Gastrocnemius medialis (tissue), 4 donors: ENCODE measurements at regions not wholly inside any gene's neighbourhood (a gene's known extent, or its start where the extent isn't known, plus 50 kb on each side); places are given as distances from the start of the nearest gene placed in this dataset.

Experiments used
- CTCF ChIP-seq, 5 experiments: fragments of 450-650 bp in 3 of 5; fragments of 200-600 bp in 2 of 5; sonication (generic) in 2 of 5; IDR thresholded peaks in 4 of 5; conservative IDR thresholded peaks in 1 of 5; 1 replicate in 4 of 5; 2 replicates in 1 of 5; pipeline ENCODE4 v1.5.1; 2016 to 2019; ENCODE audit warnings: antibody characterized with exemption in 5 of 5, mild to moderate bottlenecking in 3 of 5, moderate library complexity in 3 of 5
- POLR2A ChIP-seq, 2 donors: fragments of 450-650 bp; IDR thresholded peaks; one replicate each; pipeline ENCODE4 v1.6.1; 2017; ENCODE audit warnings: antibody characterized with exemption in 2 of 2, mild to moderate bottlenecking in 2 of 2, moderate library complexity in 2 of 2

GRCh38 chr4:176438401-176438800 lies 118.6 kb downstream of the SPCS3 start:
- TF ChIP-seq CTCF (IDR thresholded peaks at IDR 0.05 in 4 of 5, conservative IDR thresholded peaks at IDR 0.05 in 1 of 5) (no peak), POLR2A (IDR thresholded peaks at IDR 0.05) (no peak)
